ENCODE measurements at regions not wholly inside any gene's neighbourhood (a gene's known extent, or its start where the extent isn't known, plus 50 kb on each side); places are given as distances from the start of the nearest gene placed in this dataset.

DNA sequence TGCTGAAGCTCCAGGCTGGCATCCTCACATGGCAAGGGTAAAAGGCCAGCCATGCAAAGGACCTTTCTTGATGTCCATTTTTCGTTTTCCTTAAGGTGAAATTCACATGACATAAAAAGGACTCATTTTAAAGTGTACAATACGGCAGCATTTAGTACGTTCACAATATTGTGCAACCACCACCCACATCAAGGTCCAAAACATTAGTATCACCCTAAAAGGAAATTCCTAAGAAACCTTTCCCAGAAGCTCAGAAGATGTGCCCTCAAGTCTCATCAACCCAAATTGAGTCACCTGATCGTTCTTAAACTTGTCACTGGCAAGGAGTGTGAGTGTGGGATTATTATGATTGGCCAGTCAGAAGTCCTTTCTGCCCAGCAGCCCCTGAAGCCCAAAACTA lies 250.1 kb downstream of the TLE3 start:
- Mint-ChIP-seq H3K9me3 (no peaks in the 10 kb centered on the region), H3K27ac (no peak overlapping the region), H3K4me3 (no peak overlapping the region), H3K4me1 (no peaks in the 10 kb centered on the region), H3K36me3 (no peaks in the 10 kb centered on the region), H3K27me3 (peaks cover 25% of the 10 kb centered on the region)
- CTCF ChIA-PET = no interaction called here
- DNase-seq = no peak

GRCh38 chr15:69848096-69848495 lies 249.6 kb downstream of the TLE3 start:
- Mint-ChIP-seq H3K9me3 (no peaks in the 10 kb centered on the region), H3K27me3 (peaks cover 25% of the 10 kb centered on the region), H3K27ac (no peak overlapping the region), H3K36me3 (no peaks in the 10 kb centered on the region), H3K4me3 (no peak overlapping the region), H3K4me1 (no peaks in the 10 kb centered on the region)
- DNase-seq = no peak
- CTCF ChIA-PET = no interaction called here

GRCh38 chr15:69848551-69849231 lies 249.0 kb downstream of the TLE3 start:
- H3K36me3 Mint-ChIP-seq = no peaks in the 10 kb centered on the region
- H3K9me3 Mint-ChIP-seq = no peaks in the 10 kb centered on the region
- no peak overlapping the region for H3K4me3 Mint-ChIP-seq
- peaks cover 21% of the 10 kb centered on the region for H3K27me3 Mint-ChIP-seq
- CTCF ChIA-PET = no interaction called here
- H3K4me1 Mint-ChIP-seq = no peaks in the 10 kb centered on the region
- no peak overlapping the region for H3K27ac Mint-ChIP-seq
- DNase-seq = no peak

- CTCF ChIA-PET = no interaction called here
- no peak overlapping the region for H3K27ac Mint-ChIP-seq
- no peak overlapping the region for H3K4me3 Mint-ChIP-seq
- peaks cover 16% of the 10 kb centered on the region for H3K27me3 Mint-ChIP-seq
- no peak for DNase-seq
- H3K9me3 Mint-ChIP-seq = no peaks in the 10 kb centered on the region
- no peaks in the 10 kb centered on the region for H3K36me3 Mint-ChIP-seq
- no peaks in the 10 kb centered on the region for H3K4me1 Mint-ChIP-seq
Observed at GRCh38 chr15:69849232-69849610, 248.5 kb downstream of the TLE3 start.

DNA sequence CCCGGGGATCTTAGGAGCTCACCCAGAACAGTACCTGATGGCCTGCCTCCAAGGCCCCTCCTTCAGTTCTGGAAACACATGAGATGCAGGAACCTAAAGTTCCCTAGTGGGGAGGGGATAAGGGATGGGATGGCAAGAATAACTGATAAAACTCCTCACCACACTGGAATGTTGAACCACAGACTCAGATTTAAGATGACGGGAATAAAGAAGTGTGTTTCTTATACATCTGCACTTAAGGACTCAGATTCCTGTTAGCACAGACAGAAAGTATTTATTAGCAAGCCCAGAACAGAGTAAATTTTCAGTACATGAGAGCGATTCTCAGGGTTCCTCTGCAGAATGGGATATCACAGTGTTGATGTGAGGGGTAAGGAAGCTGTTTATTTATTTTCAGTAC lies 245.2 kb downstream of the TLE3 start:
- no peaks in the 10 kb centered on the region for H3K36me3 Mint-ChIP-seq
- peaks cover 5% of the 10 kb centered on the region for H3K4me1 Mint-ChIP-seq
- no peak overlapping the region for H3K4me3 Mint-ChIP-seq
- CTCF ChIA-PET = no interaction called here
- H3K27me3 Mint-ChIP-seq = peaks cover 14% of the 10 kb centered on the region
- H3K9me3 Mint-ChIP-seq = no peaks in the 10 kb centered on the region
- no peak overlapping the region for H3K27ac Mint-ChIP-seq
- DNase-seq = no peak

DNA sequence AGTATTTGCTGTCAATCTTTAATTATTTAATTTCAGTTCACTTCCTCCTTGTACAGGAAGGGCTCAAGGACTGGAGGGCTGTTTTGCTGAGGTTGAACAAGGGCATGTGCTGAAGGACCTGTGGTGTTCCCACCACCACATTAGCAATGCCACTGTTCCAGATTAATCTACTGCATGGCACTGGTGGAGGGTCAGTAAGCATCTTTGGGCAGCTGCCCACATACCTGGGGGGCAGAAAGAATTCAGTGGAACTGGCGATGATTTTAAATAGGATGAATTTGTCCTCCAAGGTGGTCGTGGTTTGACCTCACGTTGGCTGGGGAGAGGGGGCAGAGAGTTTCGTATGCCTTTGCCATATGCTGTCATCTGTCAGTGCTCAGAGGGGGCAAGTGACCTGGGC lies 244.8 kb downstream of the TLE3 start:
- Mint-ChIP-seq H3K9me3 (no peaks in the 10 kb centered on the region), H3K36me3 (no peaks in the 10 kb centered on the region), H3K4me3 (no peak overlapping the region), H3K27me3 (peaks cover 11% of the 10 kb centered on the region), H3K27ac (no peak overlapping the region), H3K4me1 (peaks cover 10% of the 10 kb centered on the region)
- DNase-seq = no peak
- CTCF ChIA-PET = no interaction called here

DNA sequence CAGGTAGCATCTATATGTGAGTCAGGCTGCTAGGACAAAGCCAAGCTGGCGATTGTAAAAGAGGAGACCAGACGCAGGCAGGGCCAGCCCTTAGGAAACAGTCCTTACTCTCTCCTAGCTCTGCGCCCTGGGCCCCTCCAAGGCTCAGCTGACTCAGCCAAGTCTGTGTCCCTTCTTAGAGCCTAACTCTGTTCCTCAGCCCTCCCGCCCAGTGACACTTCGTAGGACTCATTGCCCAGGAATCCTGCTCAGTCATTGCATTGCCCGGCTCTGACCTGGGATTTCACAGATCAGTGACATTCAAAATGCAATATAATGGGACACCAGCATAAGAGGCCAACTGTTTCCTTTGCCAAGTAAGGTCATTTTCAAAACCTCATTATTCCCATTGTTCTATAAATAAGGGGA lies 244.2 kb downstream of the TLE3 start:
- Mint-ChIP-seq H3K36me3 (no peaks in the 10 kb centered on the region), H3K4me3 (no peak overlapping the region), H3K27me3 (peaks cover 11% of the 10 kb centered on the region), H3K9me3 (no peaks in the 10 kb centered on the region), H3K27ac (no peak overlapping the region), H3K4me1 (peaks cover 13% of the 10 kb centered on the region)
- CTCF ChIA-PET = no interaction called here
- DNase-seq = no peak

DNA sequence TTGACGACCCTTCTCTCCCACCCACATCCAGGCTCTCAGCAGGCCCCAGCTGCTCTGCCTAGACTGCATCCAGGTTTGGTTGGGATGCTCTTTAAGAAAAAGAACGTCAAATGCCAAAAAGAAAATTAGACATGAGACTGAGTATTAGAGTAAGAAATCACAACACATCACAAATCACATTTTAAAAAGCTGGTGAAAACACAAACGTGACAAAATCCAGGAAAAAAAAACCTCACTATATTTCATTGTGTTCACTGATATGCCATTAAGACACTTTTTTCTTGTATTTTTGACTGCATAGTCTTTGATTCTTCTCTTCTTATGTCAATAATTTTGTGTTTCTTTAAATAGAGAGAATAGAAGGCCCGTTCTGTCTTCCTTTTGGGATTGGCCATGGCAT lies 243.7 kb downstream of the TLE3 start:
- H3K36me3 Mint-ChIP-seq = no peaks in the 10 kb centered on the region
- no peak for DNase-seq
- H3K4me3 Mint-ChIP-seq = no peak overlapping the region
- peaks cover 16% of the 10 kb centered on the region for H3K4me1 Mint-ChIP-seq
- H3K27me3 Mint-ChIP-seq = peaks cover 11% of the 10 kb centered on the region
- H3K9me3 Mint-ChIP-seq = no peaks in the 10 kb centered on the region
- CTCF ChIA-PET = no interaction called here
- no peak overlapping the region for H3K27ac Mint-ChIP-seq

- H3K27ac Mint-ChIP-seq = no peak overlapping the region
- H3K36me3 Mint-ChIP-seq = no peaks in the 10 kb centered on the region
- H3K4me1 Mint-ChIP-seq = peaks cover 16% of the 10 kb centered on the region
- peaks cover 11% of the 10 kb centered on the region for H3K27me3 Mint-ChIP-seq
- DNase-seq = no peak
- H3K9me3 Mint-ChIP-seq = no peaks in the 10 kb centered on the region
- CTCF ChIA-PET = no interaction called here
- H3K4me3 Mint-ChIP-seq = no peak overlapping the region
Observed at GRCh38 chr15:69854521-69855181, 243.1 kb downstream of the TLE3 start.

DNA sequence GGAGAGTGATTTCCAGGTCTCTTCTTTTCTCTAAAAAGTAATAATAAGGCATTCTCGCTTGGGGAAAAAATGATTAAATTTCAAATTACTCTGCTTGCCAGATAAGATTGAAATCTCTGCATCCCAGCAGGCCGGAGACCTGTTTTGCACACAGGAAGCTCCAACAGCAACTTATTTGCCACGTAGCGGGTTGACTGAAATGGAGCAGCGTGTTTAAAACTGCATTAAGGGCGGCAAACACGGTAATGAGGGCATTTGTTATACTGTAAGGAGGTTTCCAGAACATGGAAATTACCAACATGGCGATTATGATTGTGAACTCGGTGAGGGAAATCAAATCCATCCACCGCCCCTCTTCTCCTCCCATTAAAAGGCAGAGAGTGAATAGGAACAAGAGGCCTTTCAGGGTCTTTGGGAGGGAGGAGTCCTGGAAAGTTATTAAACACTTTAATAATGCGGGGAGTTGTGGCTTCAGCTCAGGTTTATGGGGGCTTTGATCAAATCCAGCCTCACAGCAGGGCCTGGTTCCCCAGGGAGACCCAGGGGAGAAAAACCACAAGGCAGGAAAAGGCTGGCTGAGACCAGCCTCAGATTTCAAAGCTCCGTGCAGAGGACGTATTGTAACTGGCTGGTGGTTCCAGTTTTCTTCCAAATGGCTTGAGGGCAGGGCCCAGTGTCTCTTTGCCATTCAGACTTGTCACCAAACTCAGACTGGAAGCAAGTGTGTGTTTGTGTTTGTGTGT lies 242.3 kb downstream of the TLE3 start:
- CTCF ChIA-PET = no interaction called here

DNA sequence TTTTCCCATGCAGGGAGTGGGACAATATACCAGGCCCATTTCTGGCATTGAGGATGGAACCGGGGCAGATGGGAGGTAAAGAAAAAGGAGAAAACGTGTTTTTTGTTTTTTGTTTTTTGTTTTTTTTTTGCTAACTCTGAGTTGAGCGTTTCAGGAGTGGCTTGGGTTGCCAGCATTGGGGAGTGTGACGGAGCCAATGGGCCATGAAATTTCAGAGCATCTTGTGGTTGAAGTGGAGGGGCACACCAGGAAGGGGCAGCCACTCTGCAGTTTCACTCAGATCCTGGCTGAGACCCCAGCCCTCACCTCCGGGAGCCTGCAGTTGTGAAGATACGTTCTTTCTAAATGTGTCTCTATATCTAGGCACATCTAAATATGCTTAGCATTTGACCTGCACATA lies 240.5 kb downstream of the TLE3 start:
- CTCF ChIA-PET = no interaction called here
- no peak for DNase-seq
- H3K4me3 Mint-ChIP-seq = no peak overlapping the region
- H3K27me3 Mint-ChIP-seq = peaks cover 11% of the 10 kb centered on the region
- H3K9me3 Mint-ChIP-seq = no peaks in the 10 kb centered on the region
- no peaks in the 10 kb centered on the region for H3K36me3 Mint-ChIP-seq
- no peak overlapping the region for H3K27ac Mint-ChIP-seq
- peaks cover 16% of the 10 kb centered on the region for H3K4me1 Mint-ChIP-seq

More for the DNA sequence above, 242.3 kb downstream of the TLE3 start:
- DNase-seq = no peak
- Mint-ChIP-seq H3K27ac (no peak overlapping the region), H3K4me3 (no peak overlapping the region), H3K9me3 (no peaks in the 10 kb centered on the region), H3K27me3 (peaks cover 6% of the 10 kb centered on the region), H3K36me3 (no peaks in the 10 kb centered on the region), H3K4me1 (peaks cover 16% of the 10 kb centered on the region)

DNA sequence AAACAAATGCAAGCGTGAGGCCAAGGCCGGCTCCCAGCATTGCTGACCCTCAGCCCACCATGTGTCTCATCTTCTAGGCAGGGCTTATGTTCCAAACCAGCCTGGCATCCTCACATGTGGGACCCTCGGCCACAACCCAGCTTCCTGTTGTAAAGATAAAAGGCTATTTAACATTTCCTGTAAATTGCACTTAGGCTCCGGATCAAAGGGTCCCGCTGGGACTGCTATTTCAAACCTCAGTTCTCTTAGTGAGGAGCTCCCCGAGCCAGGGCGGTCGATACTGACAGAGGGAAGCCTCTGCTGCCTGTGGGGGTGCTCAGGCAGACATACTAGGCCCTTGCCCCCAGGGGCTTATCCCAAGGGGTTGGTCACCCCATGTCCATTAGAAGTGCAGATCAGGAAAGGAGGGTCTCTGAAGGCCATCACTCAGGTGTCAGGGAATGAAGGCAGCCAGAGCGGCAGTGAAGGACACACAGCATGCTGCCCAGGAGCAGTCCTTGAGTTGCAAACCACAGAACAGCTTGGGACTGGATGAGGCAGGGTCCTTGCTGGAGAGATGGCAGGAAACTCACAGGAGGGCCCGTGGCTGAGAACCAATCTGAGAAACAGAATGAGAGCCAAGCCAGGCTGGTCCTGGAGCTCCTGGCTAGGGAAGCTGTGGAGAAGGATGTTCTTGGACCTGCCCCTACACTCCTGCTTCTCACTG lies 239.9 kb downstream of the TLE3 start:
- Mint-ChIP-seq H3K36me3 (no peaks in the 10 kb centered on the region), H3K4me1 (peaks cover 16% of the 10 kb centered on the region), H3K27me3 (peaks cover 11% of the 10 kb centered on the region), H3K9me3 (no peaks in the 10 kb centered on the region), H3K27ac (peak overlapping the region; percentile 4), H3K4me3 (no peak overlapping the region)
- CTCF ChIA-PET = no interaction called here
- peak; percentile 53 for DNase-seq

DNA sequence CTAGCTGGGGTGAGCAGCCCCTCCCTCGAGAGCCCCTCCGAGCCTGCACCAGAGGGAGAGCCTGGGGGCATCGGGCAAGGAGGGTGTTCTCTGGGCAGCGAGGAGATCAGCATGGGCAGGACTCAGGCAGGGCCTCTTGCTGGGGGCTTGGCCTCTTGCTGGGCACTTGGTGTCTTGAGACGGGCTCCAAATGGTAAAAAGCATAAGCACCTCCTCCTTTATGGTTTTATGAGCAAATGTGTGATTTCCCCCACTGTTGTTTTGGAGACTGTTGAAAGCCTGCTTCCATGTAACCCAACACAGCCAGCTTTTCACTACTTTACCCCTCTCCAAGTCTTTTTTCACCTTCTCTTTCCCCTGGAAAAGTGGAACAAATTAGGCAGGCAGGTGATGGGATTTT lies 239.3 kb downstream of the TLE3 start:
- Mint-ChIP-seq H3K4me3 (no peak overlapping the region), H3K36me3 (no peaks in the 10 kb centered on the region), H3K9me3 (no peaks in the 10 kb centered on the region), H3K27ac (no peak overlapping the region), H3K4me1 (peaks cover 16% of the 10 kb centered on the region), H3K27me3 (peaks cover 11% of the 10 kb centered on the region)
- no peak for DNase-seq
- CTCF ChIA-PET = no interaction called here

- H3K9me3 Mint-ChIP-seq = peaks cover 1% of the 10 kb centered on the region
- H3K36me3 Mint-ChIP-seq = no peaks in the 10 kb centered on the region
- CTCF ChIA-PET = interaction anchor here (0.6 kb wide), 1 partner anchor 28 kb away, joined by 3 read pairs; no protein-coding TSS in a partner anchor
- H3K4me3 Mint-ChIP-seq = no peak overlapping the region
- peaks cover 11% of the 10 kb centered on the region for H3K27me3 Mint-ChIP-seq
- no peak overlapping the region for H3K27ac Mint-ChIP-seq
- DNase-seq = no peak
- peaks cover 16% of the 10 kb centered on the region for H3K4me1 Mint-ChIP-seq
Observed at GRCh38 chr15:69859866-69860265, 237.9 kb downstream of the TLE3 start.
